SK-N-SH (cell line): ENCODE measurements at regions not wholly inside any gene's neighbourhood (a gene's known extent, or its start where the extent isn't known, plus 50 kb on each side); places are given as distances from the start of the nearest gene placed in this dataset.

Source experiments
- CTCF ChIA-PET: fragments of 300-600, 350-600 bp; formaldehyde crosslinking; extraction: SDS; loops from one replicate; lab custom pipeline; 2021; lab: Yijun Ruan, JAX
- POLR2A ChIA-PET: fragments of 350-600 bp; sonication (Branson Sonifier 250); formaldehyde crosslinking; extraction: SDS; loops from one replicate; lab custom pipeline; 2020; ENCODE audit warnings: antibody characterized with exemption, inconsistent platforms; lab: Yijun Ruan, JAX
- DNase-seq: peaks from one replicate; pipeline ENCODE4 v3.0.0; 2012
- H2AFZ ChIP-seq: fragments of 200-600 bp; sonication (generic); 2 replicates; pipeline ENCODE4 v1.8.1; 2016; ENCODE audit warnings: antibody characterized with exemption, mild to moderate bottlenecking, low read depth
- H3F3A ChIP-seq: fragments of 200-600 bp; sonication (generic); replicated peaks from 2 replicates; pipeline ENCODE3; 2016; ENCODE audit warnings: antibody characterized with exemption, mild to moderate bottlenecking; ENCODE audit not compliant: insufficient read depth
- H3K27ac ChIP-seq, 2 experiments: fragments of 200-500 bp in 1 of 2; fragments of 200-600 bp in 1 of 2; sonication (Bioruptor generic) in 1 of 2; sonication (generic), shearing (Covaris generic) in 1 of 2; 2 replicates each; pipeline versions ENCODE4 v1.5.1 to v1.6.1; 2014 to 2016; ENCODE audit warnings: low read depth in 2 of 2, inconsistent platforms in 1 of 2, low read length in 1 of 2, mild to moderate bottlenecking in 1 of 2, mixed read lengths in 1 of 2
- H3K27me3 ChIP-seq: fragments of 200-600 bp; sonication (generic), shearing (Covaris generic); 2 replicates; pipeline ENCODE4 v1.6.1; 2016; ENCODE audit warnings: mixed run types; ENCODE audit not compliant: insufficient read depth
- H3K36me3 ChIP-seq, 2 experiments: fragments of 200-500 bp in 1 of 2; fragments of 200-600 bp in 1 of 2; sonication (Bioruptor generic) in 1 of 2; sonication (generic) in 1 of 2; replicated peaks in 1 of 2; 2 replicates each; pipeline versions ENCODE3 to v1.5.1; 2014 to 2016; ENCODE audit warnings: low read length in 1 of 2, mild to moderate bottlenecking in 1 of 2; ENCODE audit not compliant: insufficient read depth in 2 of 2, control insufficient read depth in 1 of 2
- H3K4me1 ChIP-seq, 2 experiments: fragments of 200-500 bp in 1 of 2; fragments of 200-600 bp in 1 of 2; sonication (Bioruptor generic) in 1 of 2; sonication (generic), shearing (Covaris generic) in 1 of 2; 2 replicates each; pipeline versions ENCODE4 v1.5.1 to v1.6.1; 2014 to 2016; ENCODE audit warnings: low read depth in 1 of 2, low read length in 1 of 2, mixed run types in 1 of 2; ENCODE audit not compliant: insufficient read depth in 2 of 2, control insufficient read depth in 1 of 2
- H3K4me2 ChIP-seq: fragments of 200-600 bp; sonication (generic), shearing (Covaris generic); 2 replicates; pipeline ENCODE4 v1.6.1; 2017; ENCODE audit warnings: mixed run types
- H3K4me3 ChIP-seq, 2 experiments: fragments of 200-500 bp in 1 of 2; fragments of 200-600 bp in 1 of 2; sonication (Bioruptor generic) in 1 of 2; sonication (generic), shearing (Covaris generic) in 1 of 2; 2 replicates each; pipeline versions ENCODE4 v1.5.1 to v1.8.1; 2014 to 2016; ENCODE audit warnings: low read depth in 2 of 2, inconsistent platforms in 1 of 2, low read length in 1 of 2, mild to moderate bottlenecking in 1 of 2, mixed read lengths in 1 of 2, moderate library complexity in 1 of 2
- H3K79me2 ChIP-seq: fragments of 200-600 bp; sonication (generic); 2 replicates; pipeline ENCODE4 v1.8.1; 2017; ENCODE audit warnings: mild to moderate bottlenecking; ENCODE audit not compliant: insufficient read depth
- H3K9ac ChIP-seq: fragments of 200-600 bp; sonication (generic); 2 replicates; pipeline ENCODE4 v1.6.1; 2017; ENCODE audit warnings: mixed run types
- H3K9me2 ChIP-seq: fragments of 200-600 bp; sonication (generic); 2 replicates; pipeline ENCODE4 v1.6.1; 2017; ENCODE audit warnings: mixed run types
- H3K9me3 ChIP-seq: fragments of 200-600 bp; sonication (generic); 2 replicates; pipeline ENCODE4 v1.6.1; 2017; ENCODE audit warnings: mixed run types, mild to moderate bottlenecking, moderate library complexity
- H4K20me1 ChIP-seq: fragments of 200-600 bp; sonication (generic); 2 replicates; pipeline ENCODE4 v1.6.1; 2017; ENCODE audit warnings: mild to moderate bottlenecking, mixed run types; ENCODE audit not compliant: insufficient read depth
- EP300 ChIP-seq, 2 experiments: IDR thresholded peaks; 2 replicates each; pipeline versions ENCODE4 v1.4.0 to v1.6.1; 2012; ENCODE audit warnings: borderline replicate concordance in 1 of 2, low read depth in 1 of 2, low read length in 1 of 2
- IRF3 ChIP-seq: fragments of 150-350 bp; IDR thresholded peaks from 2 replicates; pipeline ENCODE4 v1.6.1; 2016; ENCODE audit warnings: mild to moderate bottlenecking, low read depth, low read length
- PBX3 ChIP-seq: IDR thresholded peaks from 2 replicates; pipeline ENCODE4; 2012
- RAD21 ChIP-seq: IDR thresholded peaks from 2 replicates; pipeline ENCODE4 v1.6.1; 2012; ENCODE audit warnings: mild to moderate bottlenecking, low read length
- SMC3 ChIP-seq: IDR thresholded peaks from 2 replicates; pipeline ENCODE4 v1.6.1; 2012; ENCODE audit warnings: low read depth, low read length, improper control_type of control experiment
- TAF1 ChIP-seq: IDR thresholded peaks from 2 replicates; pipeline ENCODE4 v1.6.1; 2012; ENCODE audit warnings: low read depth, mild to moderate bottlenecking, low read length, moderate library complexity, borderline replicate concordance
- WGBS: methylation state at CpG from one replicate; pipeline ENCODE4 v1.1.6; 2017; ENCODE audit warnings: low lambda C conversion rate; 5-methylcytosine and 5-hydroxymethylcytosine counted together

GRCh38 chr4:104976262-104976661, 170.4 kb upstream of the TET2 start (continued):
- TF ChIP-seq PBX3, result no peak

DNA sequence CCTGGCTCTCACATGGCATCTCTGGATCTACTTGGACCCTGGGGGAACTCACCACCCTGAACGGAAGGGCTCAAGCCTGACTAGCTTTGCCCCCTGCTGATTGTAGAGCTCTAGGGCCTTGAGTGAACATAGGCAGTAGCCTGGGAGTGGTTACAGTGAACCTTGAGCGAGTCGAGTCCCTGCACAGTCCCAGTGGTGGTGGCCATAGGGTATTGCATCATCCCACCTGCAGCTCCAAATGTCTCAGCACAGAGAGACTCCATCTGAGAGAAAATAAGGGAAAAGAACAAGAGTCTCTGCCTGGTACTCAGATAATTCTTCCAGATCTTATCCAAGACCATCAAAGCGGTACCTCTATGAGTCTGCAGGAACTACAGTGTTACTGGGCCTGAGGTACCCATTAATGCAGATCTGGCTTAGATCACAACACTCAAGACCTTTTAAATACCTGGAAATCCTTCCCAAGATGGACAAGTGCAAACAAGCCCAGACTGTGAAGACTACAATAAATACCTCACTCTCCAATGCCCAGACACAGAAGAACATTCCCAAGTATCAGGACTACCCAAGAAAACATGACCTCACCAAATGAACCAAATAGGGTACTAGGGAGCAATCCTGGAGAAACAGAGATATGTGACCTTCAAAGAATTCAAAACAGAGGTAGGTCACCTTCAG, 167.5 kb upstream of the TET2 start:
- H3K4me1 ChIP-seq, result no peaks in the 10 kb centered on the region
- CTCF ChIA-PET, result interaction anchor here (0.6 to 0.7 kb wide), 2 partner anchors 37 to 38 kb away, joined by 3 to 4 read pairs; no protein-coding TSS in a partner anchor
- H3K27me3 ChIP-seq, result no peaks in the 10 kb centered on the region
- WGBS, result 39% methylated on average over 3 of the region's 4 CpGs
- H4K20me1 ChIP-seq, result no peaks in the 10 kb centered on the region
- no peaks in the 10 kb centered on the region for H3K79me2 ChIP-seq
- no peaks in the 10 kb centered on the region for H3K36me3 ChIP-seq
- TF ChIP-seq EP300 (IDR thresholded peaks at IDR 0.05; ENCODE audit: borderline replicate concordance in 1 of 2, low read depth in 1 of 2, low read length in 1 of 2) (no peak), SMC3 (no peak), RAD21 (no peak), IRF3 (no peak)
- TF ChIP-seq, all 33 proteins: peak for 0
- POLR2A ChIA-PET, result no interaction called here
- no peaks in the 10 kb centered on the region for H3F3A ChIP-seq
- DNase-seq, result no peak
- H3K9me2 ChIP-seq, result no peaks in the 10 kb centered on the region
- H3K4me2 ChIP-seq, result no peak overlapping the region
- H3K27ac ChIP-seq, result no peak overlapping the region
- H2AFZ ChIP-seq, result no peak overlapping the region
- H3K9ac ChIP-seq, result no peak overlapping the region
- no peak overlapping the region for H3K4me3 ChIP-seq
- no peaks in the 10 kb centered on the region for H3K9me3 ChIP-seq

GRCh38 chr4:104983615-104984179, 163.0 kb upstream of the TET2 start:
- Histone ChIP-seq H3K9me3 (no peaks in the 10 kb centered on the region), H3K4me2 (no peak overlapping the region), H3K79me2 (no peaks in the 10 kb centered on the region), H3K27me3 (no peaks in the 10 kb centered on the region), H3K36me3 (no peaks in the 10 kb centered on the region), H4K20me1 (no peaks in the 10 kb centered on the region), H3F3A (no peaks in the 10 kb centered on the region), H3K9me2 (no peaks in the 10 kb centered on the region), H3K4me3 (no peak overlapping the region), H3K27ac (no peak overlapping the region), H3K9ac (no peak overlapping the region), H3K4me1 (no peaks in the 10 kb centered on the region), H2AFZ (no peak overlapping the region)
- DNase-seq, result no peak
- no peak for TF ChIP-seq TAF1
- WGBS, result 25% methylated on average over 1 of the region's 1 CpG
- CTCF ChIA-PET, result no interaction called here
- POLR2A ChIA-PET, result no interaction called here
